Osteocyte (in vitro differentiated cells): ENCODE measurements at regions not wholly inside any gene's neighbourhood (a gene's known extent, or its start where the extent isn't known, plus 50 kb on each side); places are given as distances from the start of the nearest gene placed in this dataset.

Experiments
- DNase-seq: peaks from one replicate; pipeline ENCODE4 v3.0.0; 2021; ENCODE audit warnings: mixed read lengths; ENCODE audit not compliant: unreplicated experiment; ENCODE audit errors: extremely low spot score
- H3K27ac Mint-ChIP-seq: one replicate; pipeline ENCODE4 v1.8.0; 2021; ENCODE audit warnings: mild to moderate bottlenecking, mixed read lengths; ENCODE audit not compliant: unreplicated experiment
- H3K27me3 Mint-ChIP-seq: one replicate; pipeline ENCODE4 v1.8.0; 2021; ENCODE audit warnings: mixed read lengths; ENCODE audit not compliant: unreplicated experiment
- H3K36me3 Mint-ChIP-seq: one replicate; pipeline ENCODE4 v1.8.0; 2021; ENCODE audit warnings: mixed read lengths; ENCODE audit not compliant: unreplicated experiment
- H3K4me1 Mint-ChIP-seq: one replicate; pipeline ENCODE4 v1.8.0; 2021; ENCODE audit warnings: mixed read lengths; ENCODE audit not compliant: unreplicated experiment
- H3K4me3 Mint-ChIP-seq: one replicate; pipeline ENCODE4 v1.8.0; 2021; ENCODE audit warnings: mild to moderate bottlenecking, moderate library complexity, mixed read lengths; ENCODE audit not compliant: unreplicated experiment
- H3K9me3 Mint-ChIP-seq: one replicate; pipeline ENCODE4 v1.8.0; 2021; ENCODE audit warnings: mixed read lengths; ENCODE audit not compliant: unreplicated experiment
- TF ChIP-seq, protein P1 (sequence below): fragments of 200-600 bp; sonication (generic); IDR thresholded peaks from 2 replicates; pipeline ENCODE4 v1.5.0; 2021; ENCODE audit warnings: antibody characterized with exemption, mild to moderate bottlenecking, moderate library complexity

DNA sequence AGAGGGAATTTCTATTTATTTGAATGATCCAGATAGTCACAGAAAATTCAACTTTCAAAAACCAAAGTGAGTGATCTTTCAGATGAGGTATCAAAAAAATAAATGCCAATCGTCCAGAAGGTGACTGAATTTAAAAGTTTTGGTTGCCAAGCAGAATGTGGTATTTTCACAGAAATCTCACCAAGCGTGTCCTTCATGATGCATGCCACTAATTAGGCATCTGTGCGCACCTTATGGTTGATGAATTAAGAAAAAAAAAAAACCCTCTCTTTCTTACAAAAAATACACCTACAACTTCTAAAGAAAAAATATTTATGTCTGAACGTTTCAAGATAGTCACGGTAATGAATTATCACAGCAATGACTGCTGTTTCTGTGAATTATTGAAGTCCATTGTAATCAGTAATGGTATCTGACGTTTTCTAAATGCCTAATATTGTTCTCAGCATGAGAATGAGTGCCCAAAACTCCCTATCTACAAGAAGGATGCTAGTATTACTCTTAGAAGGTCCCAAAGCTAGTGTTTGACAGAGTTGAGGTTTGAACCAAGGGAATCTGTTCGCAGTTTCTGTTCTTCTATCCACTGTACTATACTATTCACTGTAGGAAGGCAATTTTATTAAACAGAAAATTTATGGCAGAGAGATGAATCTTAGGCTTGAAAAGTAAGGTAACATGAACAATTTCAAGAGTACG, 219.6 kb upstream of the NETO1 start:
- no peak overlapping the region for H3K27ac Mint-ChIP-seq
- H3K9me3 Mint-ChIP-seq: peaks cover 18% of the 10 kb centered on the region
- TF ChIP-seq, protein P1, sequence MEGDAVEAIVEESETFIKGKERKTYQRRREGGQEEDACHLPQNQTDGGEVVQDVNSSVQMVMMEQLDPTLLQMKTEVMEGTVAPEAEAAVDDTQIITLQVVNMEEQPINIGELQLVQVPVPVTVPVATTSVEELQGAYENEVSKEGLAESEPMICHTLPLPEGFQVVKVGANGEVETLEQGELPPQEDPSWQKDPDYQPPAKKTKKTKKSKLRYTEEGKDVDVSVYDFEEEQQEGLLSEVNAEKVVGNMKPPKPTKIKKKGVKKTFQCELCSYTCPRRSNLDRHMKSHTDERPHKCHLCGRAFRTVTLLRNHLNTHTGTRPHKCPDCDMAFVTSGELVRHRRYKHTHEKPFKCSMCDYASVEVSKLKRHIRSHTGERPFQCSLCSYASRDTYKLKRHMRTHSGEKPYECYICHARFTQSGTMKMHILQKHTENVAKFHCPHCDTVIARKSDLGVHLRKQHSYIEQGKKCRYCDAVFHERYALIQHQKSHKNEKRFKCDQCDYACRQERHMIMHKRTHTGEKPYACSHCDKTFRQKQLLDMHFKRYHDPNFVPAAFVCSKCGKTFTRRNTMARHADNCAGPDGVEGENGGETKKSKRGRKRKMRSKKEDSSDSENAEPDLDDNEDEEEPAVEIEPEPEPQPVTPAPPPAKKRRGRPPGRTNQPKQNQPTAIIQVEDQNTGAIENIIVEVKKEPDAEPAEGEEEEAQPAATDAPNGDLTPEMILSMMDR: no peak
- H3K4me3 Mint-ChIP-seq: no peak overlapping the region
- no peaks in the 10 kb centered on the region for H3K4me1 Mint-ChIP-seq
- peaks cover 3% of the 10 kb centered on the region for H3K27me3 Mint-ChIP-seq
- DNase-seq: no peak
- no peaks in the 10 kb centered on the region for H3K36me3 Mint-ChIP-seq

DNA sequence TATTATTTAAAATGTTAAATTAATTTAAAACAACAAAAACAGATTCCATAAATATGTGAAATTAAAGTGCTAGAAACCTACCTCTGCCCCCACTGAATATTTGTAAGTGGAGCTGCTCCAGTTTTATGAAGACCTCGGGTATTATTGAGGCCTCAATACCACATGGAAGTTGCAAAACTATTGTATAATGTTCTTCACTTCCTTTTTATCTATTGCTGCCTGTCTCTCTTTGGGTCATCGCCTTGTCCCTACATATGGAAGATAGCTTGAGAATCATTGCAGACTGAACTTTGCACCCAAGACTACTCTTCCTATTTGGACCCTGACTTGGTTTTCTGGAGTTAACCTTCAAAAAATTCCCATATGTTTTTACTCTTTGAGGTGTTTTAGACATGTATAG, 212.1 kb upstream of the NETO1 start:
- Mint-ChIP-seq H3K27me3 (peaks cover 14% of the 10 kb centered on the region), H3K27ac (no peak overlapping the region), H3K9me3 (no peaks in the 10 kb centered on the region), H3K4me1 (no peaks in the 10 kb centered on the region), H3K36me3 (no peaks in the 10 kb centered on the region), H3K4me3 (no peak overlapping the region)
- no peak for DNase-seq
- TF ChIP-seq, protein P1: no peak

DNA sequence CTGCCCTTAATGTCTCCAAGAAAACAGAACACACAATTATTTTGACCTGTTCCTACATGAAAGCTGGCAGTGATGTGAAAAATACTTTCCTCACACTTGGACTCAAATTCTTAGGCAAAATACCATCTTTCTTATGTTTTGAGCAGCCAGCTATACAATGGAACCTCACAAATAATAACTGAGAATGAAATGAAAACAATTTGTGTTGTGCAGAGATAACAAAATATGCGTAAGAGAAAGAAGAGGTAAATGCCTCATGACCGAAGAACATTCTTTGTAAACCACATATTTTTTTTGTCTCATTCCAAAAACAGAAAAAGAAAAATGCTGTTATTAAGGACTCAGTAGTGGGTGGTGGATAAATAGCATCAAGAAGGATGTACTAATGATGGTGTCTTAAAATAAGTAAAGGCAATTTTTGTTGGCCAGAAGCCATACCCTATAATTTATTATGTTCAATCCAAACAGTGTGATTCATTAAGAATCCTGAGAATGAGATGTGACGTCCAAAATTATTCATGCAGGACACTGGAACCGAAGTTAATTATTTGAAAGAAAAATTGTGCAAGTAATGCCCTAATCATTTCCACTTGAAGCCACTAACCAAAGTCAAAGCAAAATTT, 193.0 kb upstream of the NETO1 start:
- no peak for DNase-seq
- H3K36me3 Mint-ChIP-seq: no peaks in the 10 kb centered on the region
- no peaks in the 10 kb centered on the region for H3K9me3 Mint-ChIP-seq
- H3K27ac Mint-ChIP-seq: no peak overlapping the region
- H3K4me1 Mint-ChIP-seq: peaks cover 10% of the 10 kb centered on the region
- TF ChIP-seq, protein P1: no peak
- H3K4me3 Mint-ChIP-seq: no peak overlapping the region
- no peaks in the 10 kb centered on the region for H3K27me3 Mint-ChIP-seq

DNA sequence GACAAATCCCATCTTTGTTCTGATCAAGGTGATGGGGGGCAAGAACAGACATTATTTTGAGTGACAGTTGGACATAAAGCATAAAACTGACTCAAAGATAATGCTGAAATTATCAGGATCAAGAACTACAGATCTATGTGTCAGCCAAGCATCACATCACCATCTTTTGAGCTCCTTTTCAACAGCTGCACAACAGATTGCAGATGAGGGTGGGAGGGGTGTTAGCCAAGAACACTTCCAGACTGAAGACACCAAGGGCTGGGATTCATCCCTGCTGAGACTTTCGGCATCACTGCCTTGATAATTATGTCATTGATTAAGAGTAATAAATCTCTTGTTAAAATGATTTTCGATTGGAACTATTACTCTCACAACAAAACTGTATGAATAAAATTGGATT, 191.5 kb upstream of the NETO1 start:
- Mint-ChIP-seq H3K9me3 (no peaks in the 10 kb centered on the region), H3K36me3 (no peaks in the 10 kb centered on the region), H3K4me1 (peaks cover 10% of the 10 kb centered on the region), H3K4me3 (no peak overlapping the region), H3K27ac (no peak overlapping the region), H3K27me3 (no peaks in the 10 kb centered on the region)
- no peak for DNase-seq
- TF ChIP-seq, protein P1: no peak

DNA sequence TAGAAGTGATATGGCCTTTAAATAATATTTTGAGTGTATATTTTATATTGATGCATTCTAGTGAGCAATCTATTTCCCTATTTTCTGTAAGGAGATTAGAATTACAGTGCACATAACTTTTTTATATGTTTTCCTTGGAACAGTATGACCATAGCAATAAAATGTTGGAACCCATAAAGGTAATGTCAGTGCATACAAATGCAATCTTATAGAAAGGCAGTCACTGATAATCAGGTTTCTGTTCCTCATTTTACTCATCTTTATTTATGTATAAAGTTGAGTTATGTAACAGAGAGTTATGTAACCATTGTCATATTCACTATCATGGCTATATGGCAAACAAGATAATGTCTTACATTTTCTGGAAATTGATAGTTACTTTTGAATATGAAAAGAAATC, 179.9 kb upstream of the NETO1 start:
- H3K4me1 Mint-ChIP-seq: no peaks in the 10 kb centered on the region
- TF ChIP-seq, protein P1: no peak
- no peak overlapping the region for H3K27ac Mint-ChIP-seq
- no peaks in the 10 kb centered on the region for H3K36me3 Mint-ChIP-seq
- DNase-seq: no peak
- no peaks in the 10 kb centered on the region for H3K27me3 Mint-ChIP-seq
- H3K9me3 Mint-ChIP-seq: peaks cover 15% of the 10 kb centered on the region
- no peak overlapping the region for H3K4me3 Mint-ChIP-seq
